ENCODE measurements at regions not wholly inside any gene's neighbourhood (a gene's known extent, or its start where the extent isn't known, plus 50 kb on each side); places are given as distances from the start of the nearest gene placed in this dataset.

- no peak for TF ChIP-seq CTCF (IDR thresholded peaks at IDR 0.05)
- no peak for TF ChIP-seq POLR2A (IDR thresholded peaks at IDR 0.05)
These were observed 124.6 kb upstream of the KCNH7 start for GRCh38 chr2:162963156-162963555.

All from esophagus squamous epithelium (tissue), 4 donors.